NB4 (cell line): ENCODE measurements at regions not wholly inside any gene's neighbourhood (a gene's known extent, or its start where the extent isn't known, plus 50 kb on each side); places are given as distances from the start of the nearest gene placed in this dataset.

Source experiments
- MYC ChIP-seq: IDR thresholded peaks from 2 replicates; pipeline ENCODE4 v1.6.1; 2011; ENCODE audit warnings: low read depth, low read length
- POLR2A ChIP-seq: IDR thresholded peaks from 2 replicates; pipeline ENCODE4 v1.6.1; 2011; ENCODE audit warnings: mild to moderate bottlenecking; ENCODE audit not compliant: insufficient read length; ENCODE audit errors: extremely low read depth
- TF ChIP-seq, protein P1 (sequence below): IDR thresholded peaks from one replicate; pipeline ENCODE4 v1.5.1; 2012; ENCODE audit warnings: low read depth, low read length
- TF ChIP-seq, protein P2 (sequence below): IDR thresholded peaks from 2 replicates; pipeline ENCODE4 v1.6.1; 2011; ENCODE audit warnings: low read depth, low read length

DNA sequence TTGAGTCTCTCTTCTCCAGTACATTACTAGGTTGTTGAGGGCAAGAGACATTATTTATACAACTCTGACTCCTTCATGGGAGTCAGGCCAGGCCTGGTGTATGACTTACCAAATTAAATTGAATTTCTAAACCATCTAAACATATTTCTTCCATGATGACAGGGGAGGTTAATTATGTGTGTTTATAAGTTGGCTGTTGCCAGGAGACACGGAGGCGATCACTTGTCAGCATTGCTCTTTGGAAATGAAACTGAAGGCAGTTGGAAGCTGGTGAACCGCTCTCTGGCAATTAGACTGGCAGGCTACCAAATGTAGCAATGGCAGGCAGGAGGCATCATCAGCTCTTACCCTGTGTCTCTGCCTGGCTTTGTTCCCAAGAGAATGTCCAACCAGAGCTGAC, 241.4 kb downstream of the KCNS3 start:
- TF ChIP-seq, protein P1, sequence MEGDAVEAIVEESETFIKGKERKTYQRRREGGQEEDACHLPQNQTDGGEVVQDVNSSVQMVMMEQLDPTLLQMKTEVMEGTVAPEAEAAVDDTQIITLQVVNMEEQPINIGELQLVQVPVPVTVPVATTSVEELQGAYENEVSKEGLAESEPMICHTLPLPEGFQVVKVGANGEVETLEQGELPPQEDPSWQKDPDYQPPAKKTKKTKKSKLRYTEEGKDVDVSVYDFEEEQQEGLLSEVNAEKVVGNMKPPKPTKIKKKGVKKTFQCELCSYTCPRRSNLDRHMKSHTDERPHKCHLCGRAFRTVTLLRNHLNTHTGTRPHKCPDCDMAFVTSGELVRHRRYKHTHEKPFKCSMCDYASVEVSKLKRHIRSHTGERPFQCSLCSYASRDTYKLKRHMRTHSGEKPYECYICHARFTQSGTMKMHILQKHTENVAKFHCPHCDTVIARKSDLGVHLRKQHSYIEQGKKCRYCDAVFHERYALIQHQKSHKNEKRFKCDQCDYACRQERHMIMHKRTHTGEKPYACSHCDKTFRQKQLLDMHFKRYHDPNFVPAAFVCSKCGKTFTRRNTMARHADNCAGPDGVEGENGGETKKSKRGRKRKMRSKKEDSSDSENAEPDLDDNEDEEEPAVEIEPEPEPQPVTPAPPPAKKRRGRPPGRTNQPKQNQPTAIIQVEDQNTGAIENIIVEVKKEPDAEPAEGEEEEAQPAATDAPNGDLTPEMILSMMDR = no peak
- TF ChIP-seq POLR2A (no peak), MYC (no peak)
- TF ChIP-seq, protein P2, sequence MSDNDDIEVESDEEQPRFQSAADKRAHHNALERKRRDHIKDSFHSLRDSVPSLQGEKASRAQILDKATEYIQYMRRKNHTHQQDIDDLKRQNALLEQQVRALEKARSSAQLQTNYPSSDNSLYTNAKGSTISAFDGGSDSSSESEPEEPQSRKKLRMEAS = no peak
